KMS-11 (cell line): ENCODE measurements at regions not wholly inside any gene's neighbourhood (a gene's known extent, or its start where the extent isn't known, plus 50 kb on each side); places are given as distances from the start of the nearest gene placed in this dataset.

Source experiments
- H2AFZ ChIP-seq: fragments of 200-600 bp; sonication (generic); 2 replicates; pipeline ENCODE4 v1.6.1; 2016; ENCODE audit warnings: antibody characterized with exemption, mixed run types, low read depth
- H3K27ac ChIP-seq: fragments of 200-600 bp; sonication (generic); 2 replicates; pipeline ENCODE4 v1.6.1; 2016; ENCODE audit warnings: mild to moderate bottlenecking, mixed run types
- H3K27me3 ChIP-seq: fragments of 200-600 bp; sonication (generic); 2 replicates; pipeline ENCODE4 v1.6.1; 2017; ENCODE audit warnings: mild to moderate bottlenecking, low read depth, mixed run types, moderate library complexity; ENCODE audit not compliant: insufficient read depth
- H3K36me3 ChIP-seq: fragments of 200-600 bp; sonication (generic); 2 replicates; pipeline ENCODE4 v1.6.1; 2017; ENCODE audit warnings: mild to moderate bottlenecking, mixed run types; ENCODE audit not compliant: insufficient read depth
- H3K4me1 ChIP-seq: fragments of 200-600 bp; sonication (generic); 2 replicates; pipeline ENCODE4 v1.6.1; 2016; ENCODE audit warnings: mild to moderate bottlenecking, low read depth, mixed run types; ENCODE audit not compliant: poor library complexity, severe bottlenecking
- H3K4me2 ChIP-seq: fragments of 200-600 bp; sonication (generic); 2 replicates; pipeline ENCODE4 v1.7.0; 2016; ENCODE audit warnings: mild to moderate bottlenecking, mixed run types
- H3K4me3 ChIP-seq: fragments of 200-600 bp; sonication (generic); IDR thresholded peaks from 2 replicates; pipeline ENCODE4 v1.6.1; 2017; ENCODE audit warnings: low read depth, low read length, mixed read lengths; ENCODE audit not compliant: insufficient read depth
- H3K79me2 ChIP-seq: fragments of 200-600 bp; sonication (generic); 2 replicates; pipeline ENCODE4 v1.6.1; 2016; ENCODE audit warnings: low read depth, mixed run types; ENCODE audit not compliant: insufficient read depth
- H3K9ac ChIP-seq: fragments of 200-600 bp; sonication (generic); 2 replicates; pipeline ENCODE4 v1.6.1; 2016; ENCODE audit warnings: mild to moderate bottlenecking, mixed run types
- H4K20me1 ChIP-seq: fragments of 200-600 bp; sonication (generic); 2 replicates; pipeline ENCODE4 v1.6.1; 2016; ENCODE audit warnings: mild to moderate bottlenecking, mixed run types; ENCODE audit not compliant: insufficient read depth
- CTCF ChIP-seq: fragments of 200-600 bp; sonication (generic); conservative IDR thresholded peaks from 2 replicates; pipeline ENCODE4 v1.6.1; 2017; ENCODE audit warnings: low read depth, mild to moderate bottlenecking, antibody characterized with exemption, low read length, moderate library complexity, mixed read lengths

- no peaks in the 10 kb centered on the region for H3K4me1 ChIP-seq
- TF ChIP-seq CTCF = no peak
- H4K20me1 ChIP-seq = no peaks in the 10 kb centered on the region
These were observed 156.8 kb upstream of the PRMT6 start for GRCh38 chr1:106899644-106900043.

DNA sequence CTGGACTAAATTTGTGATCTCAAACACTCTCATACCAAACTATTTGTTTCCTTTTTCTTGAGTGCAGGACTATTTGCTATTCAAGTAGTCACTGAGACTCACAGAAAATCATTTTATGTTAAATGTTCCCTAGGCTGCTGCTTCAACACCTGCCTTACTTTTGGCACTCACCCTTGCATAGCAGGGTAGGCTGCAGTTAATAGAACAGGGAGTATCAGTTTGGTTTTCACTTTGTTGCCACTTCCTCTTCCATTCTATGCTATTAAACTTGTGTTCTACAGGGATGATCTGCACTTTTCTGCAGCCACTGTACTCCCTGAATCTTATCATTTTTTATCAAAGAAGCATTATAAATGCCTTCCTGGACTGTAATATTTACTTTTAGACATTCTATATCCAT lies 148.7 kb upstream of the PRMT6 start:
- Histone ChIP-seq H3K79me2 (no peaks in the 10 kb centered on the region), H4K20me1 (no peaks in the 10 kb centered on the region), H3K27ac (no peak overlapping the region), H3K27me3 (no peaks in the 10 kb centered on the region), H3K4me1 (no peaks in the 10 kb centered on the region), H2AFZ (no peak overlapping the region), H3K36me3 (no peaks in the 10 kb centered on the region), H3K9ac (no peak overlapping the region), H3K4me3 (no peak overlapping the region), H3K4me2 (no peak overlapping the region)
- TF ChIP-seq CTCF = no peak

More at GRCh38 chr1:106899644-106900043, 156.8 kb upstream of the PRMT6 start:
- H3K4me3 ChIP-seq = no peak overlapping the region
- no peaks in the 10 kb centered on the region for H3K27me3 ChIP-seq
- H3K9ac ChIP-seq = no peak overlapping the region
- H3K36me3 ChIP-seq = no peaks in the 10 kb centered on the region
- H2AFZ ChIP-seq = no peak overlapping the region
- no peak overlapping the region for H3K27ac ChIP-seq
- no peak overlapping the region for H3K4me2 ChIP-seq
- H3K79me2 ChIP-seq = no peaks in the 10 kb centered on the region

DNA sequence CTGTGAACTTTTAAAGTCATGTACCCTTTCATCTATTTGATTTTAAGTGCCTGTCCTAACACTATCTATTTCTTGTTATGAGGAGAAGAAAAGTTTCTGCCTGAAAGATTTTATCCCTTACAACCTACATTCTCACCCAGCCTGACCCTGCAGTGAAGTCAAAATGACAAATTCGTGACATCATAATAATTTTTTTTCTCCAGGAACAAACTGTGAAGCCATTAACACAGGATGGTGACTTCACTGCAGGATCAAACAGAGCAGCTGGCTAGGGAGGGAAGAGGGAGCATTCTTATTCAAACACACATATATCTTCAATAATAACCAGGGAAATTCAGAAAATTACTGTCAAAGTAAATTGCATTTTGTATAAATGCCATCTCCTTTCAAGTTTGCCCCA lies 147.8 kb upstream of the PRMT6 start:
- no peaks in the 10 kb centered on the region for H3K79me2 ChIP-seq
- H2AFZ ChIP-seq = no peak overlapping the region
- no peak overlapping the region for H3K4me2 ChIP-seq
- no peak overlapping the region for H3K9ac ChIP-seq
- no peaks in the 10 kb centered on the region for H3K4me1 ChIP-seq
- TF ChIP-seq CTCF = no peak
- H3K36me3 ChIP-seq = no peaks in the 10 kb centered on the region
- no peak overlapping the region for H3K4me3 ChIP-seq
- H3K27ac ChIP-seq = no peak overlapping the region
- H4K20me1 ChIP-seq = no peaks in the 10 kb centered on the region
- no peaks in the 10 kb centered on the region for H3K27me3 ChIP-seq

DNA sequence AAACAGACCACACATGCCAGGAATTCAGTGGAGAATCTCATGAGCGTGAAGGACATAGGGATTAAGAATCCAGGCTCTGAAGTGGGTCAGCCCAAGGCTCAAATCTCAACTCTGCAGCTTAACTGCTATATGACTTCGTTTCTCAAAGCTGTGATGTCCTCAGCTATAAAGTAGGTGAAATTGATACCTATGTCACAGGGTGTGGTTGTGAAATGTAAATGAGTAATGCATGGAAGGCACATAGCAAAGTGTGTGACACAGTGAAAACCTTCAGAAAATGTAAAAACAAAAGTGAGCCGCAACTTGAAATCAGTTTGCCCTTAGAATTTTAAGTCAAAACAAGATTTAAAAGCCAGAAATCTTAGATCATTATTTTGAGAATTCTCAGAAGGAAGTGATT lies 145.7 kb upstream of the PRMT6 start:
- no peak overlapping the region for H2AFZ ChIP-seq
- no peaks in the 10 kb centered on the region for H3K27me3 ChIP-seq
- no peaks in the 10 kb centered on the region for H4K20me1 ChIP-seq
- no peak overlapping the region for H3K9ac ChIP-seq
- H3K36me3 ChIP-seq = no peaks in the 10 kb centered on the region
- H3K27ac ChIP-seq = no peak overlapping the region
- no peak overlapping the region for H3K4me3 ChIP-seq
- no peak overlapping the region for H3K4me2 ChIP-seq
- H3K4me1 ChIP-seq = no peaks in the 10 kb centered on the region
- TF ChIP-seq CTCF = no peak
- H3K79me2 ChIP-seq = no peaks in the 10 kb centered on the region

DNA sequence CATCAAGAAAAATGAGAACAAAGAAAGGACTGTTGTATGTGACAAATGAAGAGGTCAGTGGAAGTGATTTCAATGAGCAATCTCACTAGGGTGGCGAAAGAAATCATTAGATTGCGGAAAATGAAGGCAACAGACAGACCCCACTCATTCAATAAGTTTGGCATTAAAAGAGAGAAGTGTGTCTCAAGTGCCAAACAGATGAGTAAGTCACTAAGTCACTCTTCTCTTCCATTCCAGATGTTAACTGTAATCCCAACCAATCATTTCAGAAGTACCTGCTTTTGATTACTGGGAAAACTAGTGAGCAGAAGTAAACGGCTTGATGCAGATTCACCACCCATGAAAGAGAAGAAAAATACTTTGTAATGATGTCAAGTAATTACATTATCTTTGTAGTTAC lies 144.3 kb upstream of the PRMT6 start:
- no peak overlapping the region for H3K4me3 ChIP-seq
- no peaks in the 10 kb centered on the region for H4K20me1 ChIP-seq
- H3K9ac ChIP-seq = no peak overlapping the region
- no peaks in the 10 kb centered on the region for H3K4me1 ChIP-seq
- H3K27ac ChIP-seq = no peak overlapping the region
- no peak for TF ChIP-seq CTCF
- H3K79me2 ChIP-seq = no peaks in the 10 kb centered on the region
- no peaks in the 10 kb centered on the region for H3K36me3 ChIP-seq
- H2AFZ ChIP-seq = no peak overlapping the region
- H3K27me3 ChIP-seq = no peaks in the 10 kb centered on the region
- no peak overlapping the region for H3K4me2 ChIP-seq
